HepG2 (cell line): ENCODE measurements at regions not wholly inside any gene's neighbourhood (a gene's known extent, or its start where the extent isn't known, plus 50 kb on each side); places are given as distances from the start of the nearest gene placed in this dataset.

Experiments used
- ATAC-seq: fragments of 200-7000 bp; cut with Tn5 transposase; 3 replicates; pipeline ENCODE4 v1.9.1; 2020; ENCODE audit warnings: mild to moderate bottlenecking, moderate library complexity
- BruUV-seq: library from RNA; stranded (reverse); fragments of 400-500 nt; replicated peaks from 2 replicates; lab custom pipeline; 2021; lab: Mats Ljungman, UMichigan
- CTCF ChIA-PET: fragments of 300-600 bp; formaldehyde crosslinking; extraction: SDS; loops from one replicate; lab custom pipeline; 2021; ENCODE audit warnings: low total read pairs, inconsistent platforms, low intra/inter-chr PET ratio; lab: Yijun Ruan, JAX
- POLR2A ChIA-PET: fragments of 350-600 bp; sonication (Branson Sonifier 250); formaldehyde crosslinking; loops from one replicate; lab custom pipeline; 2020; ENCODE audit warnings: antibody characterized with exemption, inconsistent platforms; lab: Yijun Ruan, JAX
- DNase-seq: peaks from one replicate; pipeline ENCODE4 v3.0.0-alpha.2; 2015; ENCODE audit warnings: low spot score
- FAIRE-seq: peaks from 3 replicates; lab custom pipeline; 2011; peaks lifted over from hg19 to GRCh38; lab: Jason Lieb, UNC
- H2AFZ ChIP-seq: one replicate; pipeline ENCODE4 v1.6.1; 2011; ENCODE audit warnings: low read length, inconsistent platforms
- H3K27ac ChIP-seq: fragments of 300-600 bp; 3 replicates; pipeline ENCODE4 v1.8.0; 2011; ENCODE audit warnings: mixed run types, mild to moderate bottlenecking, mixed read lengths, low read length, inconsistent platforms; ENCODE audit not compliant: insufficient read depth; ENCODE audit errors: extremely low read length
- H3K27me3 ChIP-seq, 2 experiments: fragments of 200-600 bp in 1 of 2; 2 replicates in 1 of 2; 3 replicates in 1 of 2; pipeline versions ENCODE4 v1.6.0 to v1.8.0; 2011; ENCODE audit warnings: low read length in 2 of 2, mild to moderate bottlenecking in 2 of 2, moderate library complexity in 2 of 2, inconsistent platforms in 1 of 2; ENCODE audit not compliant: insufficient read depth in 2 of 2, control insufficient read depth in 1 of 2
- H3K36me3 ChIP-seq, 2 experiments: fragments of 200-600 bp in 1 of 2; replicated peaks in 1 of 2; 2 replicates in 1 of 2; 3 replicates in 1 of 2; pipeline versions ENCODE4 v1.5.1 to v1.8.0; 2011; ENCODE audit warnings: low read length in 2 of 2, inconsistent platforms in 1 of 2; ENCODE audit not compliant: insufficient read depth in 2 of 2, control insufficient read depth in 1 of 2
- H3K4me1 ChIP-seq: 2 replicates; pipeline ENCODE4 v1.5.1; 2012; ENCODE audit warnings: low read length, inconsistent platforms; ENCODE audit not compliant: insufficient read depth
- H3K4me2 ChIP-seq: 2 replicates; pipeline ENCODE4 v1.6.0; 2011; ENCODE audit warnings: low read depth, low read length, inconsistent platforms
- H3K4me3 ChIP-seq, 3 experiments: fragments of 200-600 bp in 1 of 3; sonication (generic), shearing (Covaris generic) in 1 of 3; replicated peaks in 1 of 3; 2 replicates each; pipeline ENCODE4 v1.5.1; 2011 to 2016; ENCODE audit warnings: low read length in 3 of 3, inconsistent platforms in 2 of 3, low read depth in 2 of 3, mild to moderate bottlenecking in 2 of 3, control low read depth in 1 of 3, mixed read lengths in 1 of 3; ENCODE audit not compliant: insufficient read depth in 1 of 3
- H3K79me2 ChIP-seq: one replicate; pipeline ENCODE4 v1.6.1; 2011; ENCODE audit warnings: low read length, inconsistent platforms; ENCODE audit not compliant: insufficient read depth
- H3K9ac ChIP-seq: 2 replicates; pipeline ENCODE4 v1.6.0; 2011; ENCODE audit warnings: mild to moderate bottlenecking, low read depth, low read length, inconsistent platforms; ENCODE audit not compliant: insufficient read depth
- H3K9me3 ChIP-seq: 2 replicates; pipeline ENCODE4 v1.5.1; 2012; ENCODE audit warnings: mild to moderate bottlenecking, low read length
- H4K20me1 ChIP-seq: 2 replicates; pipeline ENCODE4 v1.6.0; 2011; ENCODE audit warnings: inconsistent platforms, mild to moderate bottlenecking, low read length, moderate library complexity; ENCODE audit not compliant: insufficient read depth
- CEBPB ChIP-seq: IDR thresholded peaks from 2 replicates; pipeline ENCODE4 v1.6.1; 2011; ENCODE audit warnings: low read depth, low read length, improper control_type of control experiment, borderline replicate concordance
- HNF4G ChIP-seq, 2 experiments: sonication (generic) in 1 of 2; formaldehyde crosslinking in 1 of 2; IDR thresholded peaks; 2 replicates each; pipeline versions ENCODE4 v1.4.0 to v1.6.1; 2011 to 2020; ENCODE audit warnings: borderline replicate concordance in 2 of 2, low read depth in 2 of 2, mild to moderate bottlenecking in 2 of 2, low read length in 1 of 2, missing genetic modification reagents in 1 of 2, moderate library complexity in 1 of 2
- ZNF180 ChIP-seq: sonication (generic); formaldehyde crosslinking; IDR thresholded peaks from 2 replicates; pipeline ENCODE4 v1.4.0; 2020; ENCODE audit warnings: low read depth, missing genetic modification reagents, borderline replicate concordance
- ZNF577 ChIP-seq: sonication (generic); formaldehyde crosslinking; IDR thresholded peaks from 2 replicates; pipeline ENCODE4 v1.4.0; 2020; ENCODE audit warnings: mild to moderate bottlenecking, low read depth, missing genetic modification reagents, borderline replicate concordance
- WGBS: methylation state at CpG from one replicate; pipeline ENCODE4 v1.1.6; 2017; ENCODE audit warnings: low lambda C conversion rate; 5-methylcytosine and 5-hydroxymethylcytosine counted together
- in situ Hi-C: cut with HindIII; loops from 2 replicates; pipeline ENCODE4 v1.10.0; 2017; ENCODE audit warnings: low pct_unique_long_range_greater_than_20kb; ENCODE audit not compliant: extremely low pct_ligation_motif_present
- intact Hi-C: fragments of 100-400 bp; cut with micrococcal nuclease; formaldehyde crosslinking; loops from one replicate; pipeline ENCODE4 v1.10.0; 2022; ENCODE audit not compliant: unreplicated experiment

GRCh38 chr11:95404370-95404769 is 173.4 kb upstream of the SESN3 start:
- POLR2A ChIA-PET = no interaction called here
- no peak overlapping the region for H3K4me3 ChIP-seq
- no peak for ATAC-seq

GRCh38 chr11:95398437-95399112 is 167.6 kb upstream of the SESN3 start:
- intact Hi-C loops = no loop called here
- POLR2A ChIA-PET = no interaction called here
- no peak overlapping the region for H3K9ac ChIP-seq
- no peaks in the 10 kb centered on the region for H4K20me1 ChIP-seq
- H3K4me2 ChIP-seq = no peak overlapping the region
- BruUV-seq = no TSS peak
- no peaks in the 10 kb centered on the region for H3K36me3 ChIP-seq
- no peaks in the 10 kb centered on the region for H3K4me1 ChIP-seq
- CTCF ChIA-PET = no interaction called here
- H3K9me3 ChIP-seq = no peaks in the 10 kb centered on the region
- H3K79me2 ChIP-seq = no peaks in the 10 kb centered on the region
- TF ChIP-seq CEBPB (0 out of 2 replicates have a peak, but pooled peaks have one; percentile 14), HNF4G (IDR thresholded peaks at IDR 0.05; ENCODE audit: borderline replicate concordance, low read depth, low read length) (no peak), HNF4G (CRISPR knock-in tag; IDR thresholded peaks at IDR 0.05; ENCODE audit: borderline replicate concordance, low read depth) (no peak)
- WGBS = 69% methylated on average over 3 of the region's 3 CpGs
- no peak overlapping the region for H3K27ac ChIP-seq
- no peak overlapping the region for H2AFZ ChIP-seq
- FAIRE-seq (no peak), DNase-seq (no peak), ATAC-seq (no peak)
- in situ Hi-C loops = no loop called here
- H3K4me3 ChIP-seq = no peak overlapping the region
- no peaks in the 10 kb centered on the region for H3K27me3 ChIP-seq

More at GRCh38 chr11:95404370-95404769, 173.4 kb upstream of the SESN3 start:
- no peaks in the 10 kb centered on the region; a peak in 1 of 5 replicates for H3K27me3 ChIP-seq
- in situ Hi-C loops = no loop called here
- TF ChIP-seq ZNF180 (CRISPR knock-in tag) (no peak), ZNF577 (CRISPR knock-in tag) (no peak)
- CTCF ChIA-PET = no interaction called here
- no peaks in the 10 kb centered on the region for H3K36me3 ChIP-seq
- H3K4me2 ChIP-seq = no peak overlapping the region
- intact Hi-C loops = no loop called here
- no peaks in the 10 kb centered on the region for H4K20me1 ChIP-seq
- no peaks in the 10 kb centered on the region for H3K9me3 ChIP-seq
- FAIRE-seq (no peak), DNase-seq (no peak)
- no peaks in the 10 kb centered on the region for H3K79me2 ChIP-seq
- H3K4me1 ChIP-seq = no peaks in the 10 kb centered on the region
- no peak overlapping the region for H3K27ac ChIP-seq
- H3K9ac ChIP-seq = no peak overlapping the region
- no TSS peak for BruUV-seq
- no peak overlapping the region for H2AFZ ChIP-seq
- 0% methylated on average over 4 of the region's 4 CpGs for WGBS
